Neural cell (in vitro differentiated cells): ENCODE measurements at regions not wholly inside any gene's neighbourhood (a gene's known extent, or its start where the extent isn't known, plus 50 kb on each side); places are given as distances from the start of the nearest gene placed in this dataset.

ENCODE experiments used
- H2AFZ ChIP-seq: fragments of 200-600, 300-800 bp; sonication (generic), shearing (Covaris generic); 2 replicates; pipeline ENCODE4 v1.6.0; 2014; ENCODE audit warnings: low read depth, mild to moderate bottlenecking, antibody characterized with exemption, low read length, moderate library complexity
- H3F3A ChIP-seq: fragments of 200-600 bp; shearing (Covaris generic); 2 replicates; pipeline ENCODE4 v1.6.1; 2016; ENCODE audit warnings: mild to moderate bottlenecking, moderate library complexity, mixed read lengths, antibody characterized with exemption, low read length; ENCODE audit not compliant: insufficient read depth, poor library complexity, severe bottlenecking
- H3K27ac ChIP-seq: fragments of 200-600, 300-800 bp; sonication (generic), shearing (Covaris generic); 2 replicates; pipeline ENCODE4 v1.5.1; 2014; ENCODE audit warnings: mild to moderate bottlenecking, low read length, moderate library complexity
- H3K27me3 ChIP-seq: fragments of 300-800, 200-600 bp; sonication (generic), shearing (Covaris generic); 2 replicates; pipeline ENCODE4 v1.6.0; 2014; ENCODE audit warnings: mild to moderate bottlenecking, low read depth, low read length, moderate library complexity; ENCODE audit not compliant: insufficient read depth
- H3K36me3 ChIP-seq: fragments of 300-800, 200-600 bp; sonication (generic), shearing (Covaris generic); 2 replicates; pipeline ENCODE4 v1.5.1; 2014; ENCODE audit warnings: mild to moderate bottlenecking, antibody characterized with exemption, low read length, moderate library complexity; ENCODE audit not compliant: insufficient read depth
- H3K4me2 ChIP-seq: fragments of 300-800, 200-600 bp; sonication (generic), shearing (Covaris generic); 2 replicates; pipeline ENCODE4 v1.6.0; 2014; ENCODE audit warnings: mild to moderate bottlenecking, low read length
- H3K4me3 ChIP-seq: fragments of 300-800, 200-600 bp; sonication (generic), shearing (Covaris generic); 2 replicates; pipeline ENCODE4 v1.5.1; 2014; ENCODE audit warnings: mild to moderate bottlenecking, low read length, moderate library complexity
- H3K79me2 ChIP-seq: fragments of 200-600 bp; shearing (Covaris generic); replicated peaks from 2 replicates; pipeline ENCODE4 v1.6.0; 2014; ENCODE audit warnings: mild to moderate bottlenecking, low read length, moderate library complexity; ENCODE audit not compliant: insufficient read depth
- H3K9ac ChIP-seq: fragments of 300-800, 200-600 bp; sonication (generic), shearing (Covaris generic); 2 replicates; pipeline ENCODE4 v1.6.1; 2016; ENCODE audit warnings: mild to moderate bottlenecking, low read length, mixed read lengths
- H3K9me2 ChIP-seq: fragments of 200-600 bp; shearing (Covaris generic); 2 replicates; pipeline ENCODE4 v1.6.1; 2016; ENCODE audit warnings: mild to moderate bottlenecking, low read length, mixed read lengths; ENCODE audit not compliant: insufficient read depth
- H3K9me3 ChIP-seq: fragments of 200-600, 300-800 bp; sonication (generic), shearing (Covaris generic); 2 replicates; pipeline ENCODE4 v1.6.1; 2016; ENCODE audit warnings: mild to moderate bottlenecking, mixed run types, low read length, moderate library complexity, mixed read lengths
- H4K20me1 ChIP-seq: fragments of 200-600 bp; shearing (Covaris generic); 2 replicates; pipeline ENCODE4 v1.6.1; 2016; ENCODE audit warnings: mild to moderate bottlenecking, mixed run types; ENCODE audit not compliant: insufficient read depth
- EP300 ChIP-seq: fragments of 450-650 bp; conservative IDR thresholded peaks from 2 replicates; pipeline ENCODE4 v1.6.1; 2014; ENCODE audit warnings: antibody characterized with exemption, mild to moderate bottlenecking, moderate library complexity; ENCODE audit not compliant: poor library complexity, severe bottlenecking
- EZH2 ChIP-seq: fragments of 200-600, 300-800 bp; shearing (Covaris generic), sonication (generic); IDR thresholded peaks from 2 replicates; pipeline ENCODE4 v1.6.1; 2014; ENCODE audit warnings: antibody characterized with exemption, low read length, borderline replicate concordance, mild to moderate bottlenecking; ENCODE audit not compliant: insufficient read depth, poor library complexity, severe bottlenecking
- MXI1 ChIP-seq: fragments of 450-650 bp; conservative IDR thresholded peaks from 2 replicates; pipeline ENCODE4 v1.6.1; 2014; ENCODE audit warnings: antibody characterized with exemption, mild to moderate bottlenecking; ENCODE audit not compliant: poor library complexity, severe bottlenecking
- POLR2AphosphoS5 ChIP-seq: IDR thresholded peaks from 2 replicates; pipeline ENCODE4 v1.6.1; 2012
- RAD21 ChIP-seq: fragments of 450-650 bp; conservative IDR thresholded peaks from 2 replicates; pipeline ENCODE4 v1.6.1; 2014; ENCODE audit warnings: antibody characterized with exemption, mild to moderate bottlenecking, moderate library complexity
- REST ChIP-seq: IDR thresholded peaks from 2 replicates; pipeline ENCODE4 v1.6.1; 2012; ENCODE audit warnings: borderline replicate concordance
- SMC3 ChIP-seq: fragments of 450-650 bp; conservative IDR thresholded peaks from 2 replicates; pipeline ENCODE4 v1.6.1; 2014; ENCODE audit warnings: antibody characterized with exemption, mild to moderate bottlenecking, moderate library complexity; ENCODE audit not compliant: poor library complexity
- TAF1 ChIP-seq: IDR thresholded peaks from 2 replicates; pipeline ENCODE4 v1.6.1; 2012; ENCODE audit warnings: low read depth
- TF ChIP-seq, protein P1 (sequence below): fragments of 450-650 bp; IDR thresholded peaks from 2 replicates; pipeline ENCODE4 v1.5.1; 2014; ENCODE audit warnings: antibody characterized with exemption, mild to moderate bottlenecking, moderate library complexity; ENCODE audit not compliant: poor library complexity, severe bottlenecking

DNA sequence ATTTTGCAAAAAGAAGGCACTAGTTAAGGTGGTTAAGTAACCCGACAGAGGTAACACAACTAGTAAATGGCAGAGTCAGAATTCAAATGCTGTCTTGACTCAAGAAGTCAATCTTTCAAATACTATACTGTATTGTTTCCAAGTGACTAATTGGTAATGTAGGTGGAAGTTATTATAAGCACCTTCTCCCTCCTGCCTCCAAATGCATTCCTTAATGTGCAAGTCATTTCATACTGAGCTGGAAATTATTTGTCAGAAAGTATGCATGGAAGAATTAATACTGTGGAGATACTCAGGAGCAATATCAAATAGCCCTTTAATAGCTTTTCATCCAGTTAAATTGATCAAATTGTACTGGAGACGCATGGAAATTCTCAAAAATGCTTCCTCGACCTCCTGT, 579.1 kb downstream of the DOK5 start:
- H2AFZ ChIP-seq: no peak overlapping the region
- H4K20me1 ChIP-seq: no peaks in the 10 kb centered on the region
- H3K4me3 ChIP-seq: no peak overlapping the region
- H3K36me3 ChIP-seq: no peaks in the 10 kb centered on the region
- H3K27me3 ChIP-seq: no peaks in the 10 kb centered on the region
- H3K27ac ChIP-seq: no peak overlapping the region
- no peaks in the 10 kb centered on the region for H3K9me3 ChIP-seq
- H3K4me2 ChIP-seq: no peak overlapping the region
- H3K9me2 ChIP-seq: no peaks in the 10 kb centered on the region
- no peak overlapping the region for H3K9ac ChIP-seq
- no peaks in the 10 kb centered on the region for H3F3A ChIP-seq
- TF ChIP-seq RAD21 (no peak), EP300 (no peak), TAF1 (no peak), POLR2AphosphoS5 (no peak), MXI1 (no peak), EZH2 (no peak), REST (no peak)
- no peaks in the 10 kb centered on the region for H3K79me2 ChIP-seq

DNA sequence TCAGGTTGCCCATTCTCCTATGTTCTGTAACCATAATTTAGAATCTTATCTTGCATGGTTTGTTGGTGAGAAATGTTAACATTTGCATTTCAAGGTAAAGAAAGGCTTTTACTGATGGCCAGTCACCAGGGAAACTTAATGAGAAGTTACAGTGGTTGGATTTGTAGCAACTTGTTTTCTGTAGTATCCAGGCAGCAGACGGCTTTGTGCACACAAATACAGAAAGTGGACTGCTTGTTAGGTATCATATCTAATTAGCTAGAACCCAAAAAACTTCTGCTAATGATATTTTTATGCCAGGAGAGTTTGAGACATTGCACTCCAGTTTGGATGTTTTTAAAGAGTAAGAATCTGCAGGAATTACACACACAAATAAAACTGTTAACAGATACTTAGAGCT, 578.0 kb downstream of the DOK5 start:
- Histone ChIP-seq H3K27ac (no peak overlapping the region), H3K4me3 (no peak overlapping the region), H3K4me2 (no peak overlapping the region), H3K9me2 (no peaks in the 10 kb centered on the region), H3F3A (no peaks in the 10 kb centered on the region), H3K9me3 (no peaks in the 10 kb centered on the region), H2AFZ (no peak overlapping the region), H4K20me1 (no peaks in the 10 kb centered on the region), H3K27me3 (no peaks in the 10 kb centered on the region), H3K79me2 (no peaks in the 10 kb centered on the region), H3K9ac (no peak overlapping the region), H3K36me3 (no peaks in the 10 kb centered on the region)
- TF ChIP-seq MXI1 (no peak), SMC3 (no peak), TAF1 (no peak), POLR2AphosphoS5 (no peak), EZH2 (no peak), EP300 (no peak), REST (no peak), RAD21 (no peak)
- TF ChIP-seq, protein P1, sequence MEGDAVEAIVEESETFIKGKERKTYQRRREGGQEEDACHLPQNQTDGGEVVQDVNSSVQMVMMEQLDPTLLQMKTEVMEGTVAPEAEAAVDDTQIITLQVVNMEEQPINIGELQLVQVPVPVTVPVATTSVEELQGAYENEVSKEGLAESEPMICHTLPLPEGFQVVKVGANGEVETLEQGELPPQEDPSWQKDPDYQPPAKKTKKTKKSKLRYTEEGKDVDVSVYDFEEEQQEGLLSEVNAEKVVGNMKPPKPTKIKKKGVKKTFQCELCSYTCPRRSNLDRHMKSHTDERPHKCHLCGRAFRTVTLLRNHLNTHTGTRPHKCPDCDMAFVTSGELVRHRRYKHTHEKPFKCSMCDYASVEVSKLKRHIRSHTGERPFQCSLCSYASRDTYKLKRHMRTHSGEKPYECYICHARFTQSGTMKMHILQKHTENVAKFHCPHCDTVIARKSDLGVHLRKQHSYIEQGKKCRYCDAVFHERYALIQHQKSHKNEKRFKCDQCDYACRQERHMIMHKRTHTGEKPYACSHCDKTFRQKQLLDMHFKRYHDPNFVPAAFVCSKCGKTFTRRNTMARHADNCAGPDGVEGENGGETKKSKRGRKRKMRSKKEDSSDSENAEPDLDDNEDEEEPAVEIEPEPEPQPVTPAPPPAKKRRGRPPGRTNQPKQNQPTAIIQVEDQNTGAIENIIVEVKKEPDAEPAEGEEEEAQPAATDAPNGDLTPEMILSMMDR: no peak
